Left cardiac atrium (tissue), 4 donors: ENCODE measurements at regions not wholly inside any gene's neighbourhood (a gene's known extent, or its start where the extent isn't known, plus 50 kb on each side); places are given as distances from the start of the nearest gene placed in this dataset.
A peak's percentile ranks its signal among the peaks of the same experiment; 100 is the strongest.

ENCODE experiments used
- ATAC-seq, 2 donors: fragments of 200-7000 bp; cut with Tn5 transposase; one replicate each; pipeline ENCODE4 v1.9.1; 2020; ENCODE audit warnings: mild to moderate bottlenecking in 2 of 2, moderate library complexity in 2 of 2
- DNase-seq: peaks from one replicate; pipeline ENCODE4 v3.0.0-alpha.2; 2020
- intact Hi-C, 2 donors: fragments of 100-400 bp; cut with DNase I; formaldehyde crosslinking; loops; one replicate each; pipeline versions ENCODE4 v1.14.1 to v1.15.1; 2022 to 2023
- donor health status: DM: no; HTN: yes; CAD: no.
- donor health status: DM: no; HTN: yes; CAD: no; lungs with severe emphysema.
- donor health status: DM: yes; HTN: yes; CAD: no.
- donor health status: Dilated cardiomyopathy.

DNA sequence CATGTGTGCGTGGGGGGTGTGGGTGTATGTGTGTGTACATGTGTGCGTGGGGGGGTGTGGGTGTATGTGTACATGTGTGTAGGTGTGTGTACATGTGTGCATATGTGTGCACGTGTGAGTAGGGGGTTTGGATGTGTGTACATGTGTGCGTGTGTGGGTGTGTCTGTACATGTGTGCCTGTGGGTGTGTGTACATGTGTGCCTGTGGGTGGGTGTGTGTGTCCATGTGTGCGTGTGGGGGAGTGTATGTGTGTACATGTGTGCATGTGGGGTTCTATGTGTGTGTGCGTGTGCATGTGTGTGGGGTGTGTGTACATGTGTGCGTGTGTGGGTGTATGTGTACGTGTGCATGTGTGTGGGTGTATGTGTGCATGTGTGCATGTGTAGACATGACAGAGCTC is 129.1 kb downstream of the C16orf95 start:
- ATAC-seq = no peak
- intact Hi-C loops = no loop called here
- DNase-seq = no peak

DNA sequence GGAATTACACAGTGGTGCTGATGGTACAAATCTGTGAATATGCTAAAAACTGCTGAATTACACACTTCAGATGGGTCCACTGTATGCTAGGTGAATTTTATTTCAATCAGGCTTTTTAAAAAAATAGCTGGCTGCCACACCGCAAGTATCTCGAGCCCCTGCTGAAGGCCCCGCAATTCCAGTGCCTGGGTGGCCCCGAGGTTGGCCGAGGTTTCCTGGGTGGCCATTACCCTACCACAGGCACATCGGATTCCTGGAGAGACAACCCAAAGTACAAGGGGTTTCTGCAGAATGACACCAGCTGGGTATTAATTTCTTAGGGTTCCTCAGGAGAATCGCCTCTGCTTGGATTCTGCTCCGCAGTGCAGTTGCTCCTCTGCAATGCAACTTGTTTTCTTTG is 127.8 kb downstream of the C16orf95 start:
- intact Hi-C loops = no loop called here
- DNase-seq (no peak), ATAC-seq (no peak)

DNA sequence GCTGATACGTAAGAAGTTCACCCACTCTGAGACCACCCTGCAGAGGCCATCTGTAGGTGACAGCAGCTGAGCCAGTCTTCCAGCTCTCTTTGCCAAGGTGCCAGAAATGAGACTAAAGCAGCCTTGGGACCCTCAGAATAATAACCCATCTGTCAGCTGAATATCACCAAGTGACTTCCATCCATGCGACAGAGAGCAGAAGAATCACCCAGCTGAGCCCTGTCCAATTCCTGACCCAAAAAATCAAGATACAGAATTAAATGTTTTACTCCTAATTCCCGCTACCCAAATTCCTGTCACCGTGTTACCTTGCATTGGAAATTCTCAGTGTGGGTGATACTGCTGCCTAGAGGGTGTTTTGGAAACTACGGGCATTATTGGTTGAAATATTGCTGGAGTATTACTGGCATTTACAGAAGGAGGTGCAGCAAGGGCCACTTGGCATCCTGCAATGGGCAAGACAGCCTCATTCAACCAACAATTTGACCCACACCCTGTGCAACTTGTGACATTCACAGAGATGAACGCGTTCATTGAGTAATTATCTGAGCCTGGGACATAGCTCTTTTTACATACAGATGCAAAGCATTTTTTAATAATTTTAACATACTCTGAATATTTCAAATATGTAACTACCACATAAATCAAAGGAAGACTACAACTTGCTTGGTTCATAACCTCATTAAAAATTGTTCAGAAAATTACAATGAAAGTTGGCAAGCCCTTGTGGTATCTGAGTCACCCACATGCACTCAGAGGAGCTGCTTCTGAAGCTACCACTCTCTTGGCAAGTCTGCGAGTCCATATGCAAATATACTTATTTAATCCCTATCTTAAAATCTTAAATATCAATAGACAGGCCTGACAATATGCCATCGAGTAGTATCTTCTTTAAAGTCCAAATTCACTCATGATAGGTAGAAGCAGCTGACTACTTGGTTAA is 126.6 kb downstream of the C16orf95 start:
- DNase-seq = no peak
- intact Hi-C loops = no loop called here
- ATAC-seq = no peak

DNA sequence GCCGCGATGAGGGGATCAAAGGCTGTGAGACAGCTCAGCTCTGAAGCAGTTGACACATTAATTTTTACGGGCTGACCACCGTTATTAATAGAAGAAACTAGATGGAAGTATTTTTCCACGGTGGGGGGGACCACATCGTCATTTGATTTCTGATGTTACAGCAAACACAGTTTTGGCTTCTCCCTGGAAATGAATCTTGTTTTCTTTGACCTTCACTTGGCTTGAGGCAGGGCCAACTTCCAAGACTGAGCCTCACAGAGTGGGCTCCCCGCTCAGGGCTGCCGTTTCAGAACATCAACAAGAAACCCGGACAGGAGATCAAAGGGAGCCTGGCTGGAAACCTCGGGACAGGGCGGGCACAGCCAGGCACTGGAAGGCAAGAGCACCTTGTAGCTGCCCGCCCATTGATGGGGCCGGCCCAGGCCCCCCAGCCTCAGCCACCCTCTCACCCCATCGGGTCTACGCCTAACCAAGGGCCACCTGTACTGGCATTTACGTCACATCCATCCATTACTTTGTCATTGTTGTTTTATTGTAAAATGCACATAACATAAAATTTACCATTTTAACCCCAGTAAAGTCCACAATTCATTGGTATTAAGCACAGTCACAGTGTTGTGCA is 124.6 kb downstream of the C16orf95 start:
- DNase-seq (no peak), ATAC-seq (no peak)
- intact Hi-C loops = no loop called here

DNA sequence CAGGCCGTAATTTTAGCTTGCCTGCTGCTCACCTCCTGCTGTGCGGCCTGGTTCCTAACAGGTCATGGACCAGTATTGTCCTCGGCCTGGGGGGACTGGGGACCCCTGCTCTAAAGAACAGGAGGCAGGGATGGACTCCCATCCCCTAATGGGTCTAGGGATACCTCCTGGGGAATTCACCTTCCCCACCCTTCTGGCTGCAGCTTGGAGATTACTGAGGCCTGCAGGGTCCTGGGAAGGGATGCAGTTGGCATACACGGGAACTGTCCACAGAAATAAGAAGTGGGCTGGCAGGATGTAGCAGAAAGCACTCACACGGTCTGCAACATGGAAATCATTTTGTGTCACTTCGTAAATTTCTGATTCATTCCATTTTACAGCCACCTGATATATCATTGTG is 123.0 kb downstream of the C16orf95 start:
- intact Hi-C loops = no loop called here
- no peak for DNase-seq
- ATAC-seq = no peak

DNA sequence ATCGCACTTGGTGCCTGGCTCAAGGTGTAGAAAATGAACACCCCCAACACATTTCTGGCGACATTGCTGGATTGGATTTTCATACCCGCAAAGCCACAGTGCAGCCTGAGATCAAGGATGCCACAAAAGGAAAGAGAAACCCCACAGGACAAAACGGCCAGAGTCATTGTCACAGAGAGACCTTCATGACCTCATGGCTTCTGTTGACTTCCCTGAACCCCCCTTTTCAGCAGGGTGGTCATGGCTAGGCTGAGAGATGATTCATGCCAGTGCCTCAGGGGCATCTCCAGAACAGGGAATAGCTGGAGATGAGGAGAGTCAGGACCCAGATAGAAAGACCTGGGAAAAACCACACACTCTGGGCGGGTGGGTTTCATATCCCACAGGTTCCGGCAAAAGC is 122.0 kb downstream of the C16orf95 start:
- intact Hi-C loops = no loop called here
- no peak for ATAC-seq

DNA sequence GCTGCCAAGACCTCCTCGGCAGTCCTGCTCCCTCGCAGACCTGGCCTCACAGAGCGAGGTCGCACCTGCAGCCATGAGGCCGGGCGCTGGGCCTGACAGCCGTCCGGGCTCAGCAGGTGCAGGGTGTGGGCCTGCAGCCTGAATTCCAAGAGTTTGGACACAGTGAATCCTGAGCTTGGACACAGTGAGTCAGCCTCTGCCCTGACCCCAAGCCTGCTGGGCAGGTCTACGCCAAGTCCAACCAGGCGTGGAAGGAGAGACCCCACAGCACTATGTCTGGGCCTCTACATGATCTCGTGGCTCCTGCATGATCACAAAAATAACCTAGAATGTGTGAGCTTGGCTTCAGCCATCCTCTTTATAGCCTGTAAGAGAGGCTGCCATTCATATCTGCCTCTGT is 121.0 kb downstream of the C16orf95 start:
- ATAC-seq (no peak), DNase-seq (no peak)
- intact Hi-C loops = no loop called here

More for the DNA sequence above, 122.0 kb downstream of the C16orf95 start:
- DNase-seq = no peak

DNA sequence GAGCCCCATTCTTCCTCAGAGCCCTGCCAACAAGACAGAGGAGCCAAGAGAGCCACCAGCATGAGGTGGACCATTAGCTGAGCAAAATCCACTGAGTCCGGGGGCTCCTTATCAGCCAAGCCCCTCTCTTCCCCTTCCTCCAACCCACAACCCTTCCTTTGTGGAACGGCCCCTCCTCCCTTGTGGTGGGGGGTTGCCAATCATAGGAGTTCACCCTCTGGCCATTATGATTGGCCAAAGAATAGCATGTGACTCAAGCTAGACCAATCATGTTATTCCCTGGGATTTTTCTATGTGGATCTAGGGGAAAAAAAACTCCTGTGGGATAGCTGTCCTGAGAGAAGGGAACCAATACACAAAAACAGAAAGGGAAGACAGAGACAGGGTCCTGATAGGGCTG is 120.5 kb downstream of the C16orf95 start:
- no peak for DNase-seq
- no peak for ATAC-seq
- intact Hi-C loops = no loop called here

DNA sequence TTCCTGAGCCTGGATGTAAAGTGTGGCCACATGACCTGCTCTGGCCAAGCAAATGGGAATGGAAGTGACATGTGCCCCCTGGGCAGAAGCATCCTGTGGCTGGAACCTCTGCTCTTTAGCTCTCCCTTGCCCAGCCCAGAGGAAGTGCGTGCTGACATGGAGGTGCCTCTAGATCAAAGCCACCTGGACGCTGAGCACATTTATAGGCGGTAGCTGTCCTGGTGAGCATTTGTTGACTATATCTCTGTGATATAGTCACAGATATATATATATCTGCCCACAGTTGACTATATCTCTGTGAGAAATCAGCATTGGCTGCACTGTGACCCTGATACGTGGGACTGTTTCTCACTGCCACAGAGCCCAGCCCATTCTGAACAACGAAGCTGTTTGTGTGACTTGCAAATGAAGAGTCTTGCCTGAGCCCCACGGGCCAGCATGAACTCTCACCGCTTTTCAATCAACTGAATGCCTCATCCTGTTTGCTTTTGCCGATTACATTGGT is 118.8 kb downstream of the C16orf95 start:
- ATAC-seq (no peak), DNase-seq (no peak)
- intact Hi-C loops = no loop called here

DNA sequence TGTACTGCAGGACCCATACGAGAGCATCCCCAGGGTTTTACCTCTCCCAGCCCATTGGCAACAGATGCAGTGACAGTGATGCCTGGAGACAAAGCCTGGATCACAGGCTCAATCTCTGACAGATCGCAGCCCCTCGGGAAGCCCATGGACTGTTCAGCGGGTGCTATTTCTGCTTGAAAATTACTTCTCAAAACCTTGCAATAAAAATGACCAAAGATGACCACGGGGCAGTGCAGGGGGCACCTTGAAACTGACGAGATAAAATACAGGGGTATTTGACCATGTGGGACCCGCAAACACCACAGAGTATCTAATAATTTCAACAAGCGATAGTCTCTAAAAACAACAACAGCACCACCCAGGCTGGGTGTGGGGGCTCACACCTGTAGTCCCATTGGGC is 118.3 kb downstream of the C16orf95 start:
- ATAC-seq (no peak), DNase-seq (no peak)
- intact Hi-C loops = no loop called here

DNA sequence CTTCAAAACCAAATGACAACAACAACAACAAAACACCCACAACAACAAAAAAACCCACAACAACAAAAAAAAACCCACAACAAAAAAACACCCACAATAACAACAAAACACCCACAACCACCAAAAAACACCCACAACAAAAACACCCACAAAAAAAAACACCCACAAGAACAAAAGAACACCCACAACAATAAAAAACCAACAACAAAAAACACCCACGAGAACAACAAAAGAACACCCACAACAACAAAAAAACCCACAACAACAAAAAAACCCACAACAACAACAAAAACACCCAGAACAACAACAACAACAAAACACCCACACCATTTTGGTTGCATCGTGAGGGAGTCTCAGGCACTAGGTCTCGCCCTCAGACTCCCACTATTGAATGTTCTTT is 117.8 kb downstream of the C16orf95 start:
- intact Hi-C loops = no loop called here
- DNase-seq (no peak), ATAC-seq (no peak)

DNA sequence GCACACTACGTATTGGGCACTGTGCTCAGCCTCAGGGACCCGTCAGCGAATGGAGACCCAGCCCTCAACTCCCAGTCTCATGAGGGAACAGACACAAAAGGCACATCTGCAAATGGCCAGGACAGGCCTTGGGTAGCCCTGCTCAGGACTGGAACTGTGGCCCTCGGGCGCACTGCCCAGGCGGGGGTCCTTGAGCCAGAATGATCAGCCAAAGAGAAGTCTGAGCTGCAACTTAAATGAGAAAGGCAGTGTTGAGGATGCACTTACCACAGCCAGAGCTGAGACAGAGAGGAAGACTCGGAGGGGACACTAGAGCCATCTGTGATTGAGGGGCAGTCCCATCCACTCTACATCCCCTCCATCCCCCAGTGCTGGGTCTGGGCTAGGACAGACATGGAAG is 117.3 kb downstream of the C16orf95 start:
- intact Hi-C loops = no loop called here
- DNase-seq (no peak), ATAC-seq (no peak)

DNA sequence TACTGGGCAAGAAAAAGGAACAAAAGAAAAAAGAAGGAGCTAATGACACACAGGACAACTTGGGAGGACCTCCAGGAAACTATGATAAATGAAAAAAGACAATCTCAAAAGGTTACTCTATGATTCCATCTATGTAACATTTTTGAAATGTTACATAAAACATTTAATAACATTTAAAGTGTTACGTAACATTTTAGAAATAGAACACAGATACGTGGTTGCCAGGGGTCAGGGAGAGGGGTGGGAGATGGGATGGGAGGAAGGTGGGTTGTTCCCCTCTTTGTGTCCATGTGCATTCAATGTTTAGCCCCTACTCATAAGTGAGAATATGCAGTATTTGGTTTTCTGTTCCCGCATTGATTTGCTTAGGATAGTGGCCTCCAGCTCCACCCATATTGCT is 116.6 kb downstream of the C16orf95 start:
- ATAC-seq (no peak), DNase-seq (no peak)
- intact Hi-C loops = no loop called here

DNA sequence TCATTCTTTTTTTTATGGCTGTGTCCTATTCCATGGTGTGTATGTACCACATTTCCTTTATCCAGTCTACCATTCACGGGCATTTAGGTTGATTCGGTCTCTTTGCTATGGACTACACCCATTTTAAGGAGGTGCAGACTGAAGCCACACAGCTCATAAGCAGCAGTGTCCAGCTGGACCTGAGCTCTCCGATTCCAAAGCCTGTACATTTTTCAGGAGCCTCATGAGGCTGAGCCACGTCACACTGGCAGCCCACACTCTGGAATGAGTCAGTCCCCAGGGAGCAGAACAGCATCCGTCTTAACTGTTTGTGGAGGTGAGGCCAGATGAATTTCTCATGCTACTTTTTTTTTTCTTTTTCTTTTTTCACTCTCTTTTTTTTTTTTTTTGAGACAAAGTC is 116.1 kb downstream of the C16orf95 start:
- DNase-seq (peak; percentile 74), ATAC-seq (peak; percentile 85 to 91)
- intact Hi-C loops = no loop called here

DNA sequence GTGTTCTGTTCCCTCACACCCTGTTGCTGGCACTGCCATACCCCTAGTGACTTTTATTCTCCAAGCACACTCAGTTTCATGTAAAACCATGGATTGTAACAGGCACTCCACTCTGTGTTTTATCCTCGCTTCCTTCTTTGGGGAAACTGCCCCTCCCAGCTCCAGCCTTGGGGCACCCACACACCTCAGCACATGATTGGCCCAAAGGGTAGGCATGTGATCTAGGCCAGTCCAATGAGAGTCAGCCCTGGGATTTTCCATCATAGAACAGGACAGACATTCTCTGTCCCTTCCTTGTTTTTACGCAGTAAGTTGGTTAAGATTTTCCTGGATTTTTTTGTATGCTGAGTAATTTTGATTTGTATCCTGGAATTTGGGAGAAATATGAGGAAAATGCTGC is 115.4 kb downstream of the C16orf95 start:
- ATAC-seq (no peak), DNase-seq (no peak)
- intact Hi-C loops = no loop called here

DNA sequence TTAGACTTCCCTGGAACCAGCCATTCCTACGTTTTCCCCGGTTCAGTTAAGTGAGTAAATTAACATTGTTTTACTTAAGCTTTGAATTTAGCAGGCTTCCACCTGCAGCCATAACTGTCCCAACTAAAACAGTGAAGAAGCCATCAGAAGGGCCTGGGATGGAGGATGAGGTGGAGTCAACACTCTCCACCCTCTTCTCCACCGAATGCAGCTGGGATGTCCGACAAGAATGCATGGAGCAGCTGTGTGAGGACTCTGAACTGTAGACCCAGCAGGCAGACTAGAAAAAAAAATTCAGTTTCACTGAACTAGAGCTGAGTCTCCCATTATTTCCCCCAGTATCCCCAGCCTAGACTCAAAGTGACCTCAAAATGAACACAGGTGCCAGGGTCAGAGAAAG is 114.8 kb downstream of the C16orf95 start:
- ATAC-seq (no peak), DNase-seq (no peak)
- intact Hi-C loops = no loop called here

DNA sequence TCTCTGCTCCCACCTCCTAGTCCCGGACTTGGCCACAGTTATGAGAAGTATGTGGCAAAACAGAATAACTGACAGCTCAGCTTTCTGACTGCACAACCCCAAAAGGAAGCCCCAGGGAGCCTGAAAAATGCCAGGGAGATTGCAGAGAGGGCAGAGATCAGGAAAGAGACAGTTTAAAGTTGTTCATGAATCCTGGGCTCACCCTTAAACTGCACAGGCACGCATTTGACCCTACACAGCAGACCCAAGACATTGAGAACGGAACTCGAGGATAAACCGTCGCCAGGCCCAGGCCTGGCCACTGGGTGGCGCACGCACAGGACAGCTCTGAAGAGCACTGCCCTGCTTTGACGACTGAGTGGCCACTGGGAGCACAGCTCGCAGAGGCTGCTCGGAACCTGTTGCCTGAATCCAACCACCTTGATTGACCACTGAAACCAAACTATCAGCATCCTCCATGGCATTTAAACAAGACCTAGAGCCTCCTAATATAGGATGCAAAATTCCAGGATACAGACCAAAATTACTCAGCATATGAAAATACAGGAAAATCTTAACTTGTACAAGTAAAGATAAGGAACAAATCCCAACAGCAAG is 114.0 kb downstream of the C16orf95 start:
- ATAC-seq = peak; percentile 30 to 48
- intact Hi-C loops = no loop called here
- peak; percentile 64 for DNase-seq

DNA sequence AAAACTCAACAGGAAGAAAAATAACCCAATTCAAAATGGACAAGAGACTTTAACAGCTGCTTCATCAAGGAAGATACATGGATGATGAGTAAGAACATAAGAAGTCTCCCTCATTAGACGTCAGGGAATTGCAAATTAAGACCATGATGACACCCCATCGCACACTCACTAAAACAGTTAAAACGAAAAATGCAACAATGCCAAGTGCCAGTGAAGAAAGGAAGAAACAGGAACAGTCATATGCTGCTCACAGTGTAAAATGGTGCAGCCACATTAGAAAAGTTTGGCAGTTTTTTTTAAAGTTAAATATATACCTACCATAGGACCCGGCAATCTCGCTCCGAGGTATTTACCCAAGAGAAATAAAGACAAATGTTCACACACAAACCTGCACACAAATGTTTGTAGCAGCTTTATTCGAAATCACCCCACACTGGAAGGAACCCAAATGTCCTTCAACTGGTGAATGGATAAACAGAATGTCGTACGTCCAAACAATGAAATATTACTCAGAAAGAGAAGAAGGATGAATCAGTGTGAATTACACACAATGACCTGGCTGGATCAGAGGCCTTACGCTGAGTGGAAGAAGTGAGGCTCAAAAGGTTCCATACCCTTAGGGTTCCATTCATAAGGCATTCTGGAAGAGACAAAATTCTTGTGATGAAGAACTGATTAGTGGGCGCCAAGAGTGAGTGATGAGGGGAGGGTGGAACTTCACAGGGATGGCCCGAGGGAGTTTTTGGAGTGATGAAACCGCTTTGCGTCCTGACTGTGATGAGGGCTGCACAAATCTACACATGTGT is 110.3 kb downstream of the C16orf95 start:
- peak; percentile 17 to 69 for ATAC-seq
- DNase-seq = no peak
- intact Hi-C loops = no loop called here

DNA sequence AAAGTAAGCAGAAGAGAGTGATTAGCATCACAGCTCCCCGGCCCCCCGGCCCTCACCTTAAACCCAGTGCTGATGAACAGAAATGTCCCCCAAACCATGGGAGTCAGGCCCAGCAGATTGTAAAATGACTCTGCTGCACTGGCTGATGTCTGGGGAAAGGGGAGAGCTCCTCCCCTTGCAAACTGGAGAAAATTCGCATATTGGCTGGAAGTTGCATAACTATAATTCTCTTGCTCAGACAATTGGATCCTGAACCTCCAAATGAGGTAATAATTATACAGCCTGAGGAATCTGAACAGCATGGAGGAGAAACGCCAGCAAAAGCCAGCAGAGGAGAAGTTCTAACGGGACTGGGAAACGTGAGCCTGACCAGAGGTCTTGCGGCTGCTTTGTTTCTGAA is 109.7 kb downstream of the C16orf95 start:
- intact Hi-C loops = no loop called here
- peak; percentile 86 to 87 for ATAC-seq
- DNase-seq = no peak

DNA sequence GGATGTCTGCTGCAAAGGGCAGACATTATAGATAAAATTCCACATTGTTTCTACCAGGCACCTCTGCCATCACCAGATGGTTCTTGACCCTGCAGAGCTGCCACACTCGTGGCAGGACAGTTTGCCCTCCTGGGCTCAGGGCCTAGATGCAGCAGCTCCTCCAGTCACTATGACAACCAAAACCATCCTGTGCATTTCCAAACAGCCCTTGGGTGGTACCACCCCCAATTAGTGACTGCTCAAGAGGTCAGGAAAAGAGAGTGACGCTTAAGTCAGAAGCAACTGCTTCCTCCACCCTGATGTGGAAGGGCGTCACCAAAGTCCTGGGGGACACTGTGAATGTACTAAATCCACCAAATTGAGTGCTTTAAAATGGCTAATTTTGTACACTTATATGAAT is 109.2 kb downstream of the C16orf95 start:
- intact Hi-C loops = no loop called here
- no peak for DNase-seq
- ATAC-seq = peak; percentile 27 to 41
